ENCODE measurements at regions not wholly inside any gene's neighbourhood (a gene's known extent, or its start where the extent isn't known, plus 50 kb on each side); places are given as distances from the start of the nearest gene placed in this dataset.
A peak's percentile ranks its signal among the peaks of the same experiment; 100 is the strongest.

DNA sequence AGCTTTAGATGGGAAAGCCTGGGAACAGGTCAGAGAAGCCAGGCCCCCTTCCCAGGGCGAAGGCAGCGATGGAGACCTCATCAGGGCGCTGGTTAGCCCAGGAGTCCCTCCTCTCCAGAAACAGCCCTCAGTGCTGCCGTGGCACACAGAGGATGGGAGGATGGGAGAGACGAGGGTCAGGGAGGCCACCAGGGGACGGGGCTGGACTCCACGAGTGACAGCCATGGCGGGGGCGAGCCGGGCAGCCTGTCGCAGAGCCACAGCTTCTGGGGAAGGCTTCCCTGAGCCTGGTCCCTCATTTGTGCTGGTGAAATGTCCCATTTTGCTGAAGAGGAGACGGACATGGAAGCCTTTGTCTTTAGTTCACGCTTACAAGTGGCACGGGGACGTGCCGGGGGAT is 1390.5 kb downstream of the TBC1D22A start:
- ChIA-PET POLR2A (no interaction called here), CTCF (no interaction called here)
- Histone ChIP-seq H3K9me3 (ENCODE audit: control insufficient read depth, insufficient read depth, low read depth, low read length) (no peaks in the 10 kb centered on the region), H3K4me3 (ENCODE audit: low read depth, low read length) (no peak overlapping the region), H3K27ac (ENCODE audit: extremely low read depth, low read depth, low read length) (no peak overlapping the region), H3K4me1 (ENCODE audit: control insufficient read depth, insufficient read depth, low read length) (no peaks in the 10 kb centered on the region), H3K36me3 (ENCODE audit: control insufficient read depth in 2 of 2, insufficient read depth in 1 of 2, low read length in 2 of 2) (no peaks in the 10 kb centered on the region)
- TF ChIP-seq ZNF157 (tag by site-specific recombination; IDR thresholded peaks at IDR 0.05), result no peak
- no peak for TF ChIP-seq IKZF3 (tag by site-specific recombination; IDR thresholded peaks at IDR 0.05)
- no peak for TF ChIP-seq ZNF211 (tag by site-specific recombination; IDR thresholded peaks at IDR 0.05; ENCODE audit: low read depth)

DNA sequence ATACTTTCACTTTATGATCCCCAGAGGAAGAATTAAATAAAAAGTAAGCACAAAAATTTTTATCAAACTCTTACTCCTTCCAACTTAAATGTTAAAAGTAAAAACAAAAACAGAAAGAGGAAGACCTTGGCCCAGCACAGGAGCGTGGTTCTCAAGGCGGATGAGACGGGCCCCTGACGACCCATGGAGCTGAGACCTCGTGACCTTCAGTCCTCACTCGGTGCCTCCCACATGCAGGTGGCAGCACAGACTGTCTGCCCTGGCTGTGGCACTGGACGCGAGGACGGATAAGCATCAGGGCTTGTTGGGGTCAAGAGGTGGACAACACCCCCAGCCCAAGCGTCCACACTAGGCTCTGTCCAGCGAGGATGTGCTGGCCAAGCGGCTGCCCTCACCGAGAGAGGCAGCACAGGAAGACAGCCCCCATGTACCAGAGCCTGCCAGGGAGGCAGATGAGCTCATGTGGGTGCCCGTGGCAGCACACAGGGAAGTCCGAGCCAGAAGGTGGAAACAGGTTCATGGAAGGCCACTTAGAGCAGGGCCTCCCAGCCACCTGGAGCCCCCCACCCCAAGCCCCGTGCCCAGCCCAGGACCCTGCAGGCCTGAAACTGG is 1389.8 kb downstream of the TBC1D22A start:
- no peaks in the 10 kb centered on the region for H3K9me3 ChIP-seq (ENCODE audit: control insufficient read depth, insufficient read depth, low read depth, low read length)
- no peak overlapping the region for H3K27ac ChIP-seq (ENCODE audit: extremely low read depth, low read depth, low read length)
- no peak overlapping the region for H3K4me3 ChIP-seq (ENCODE audit: low read depth, low read length)
- no peaks in the 10 kb centered on the region for H3K36me3 ChIP-seq (ENCODE audit: control insufficient read depth in 2 of 2, insufficient read depth in 1 of 2, low read length in 2 of 2)
- TF ChIP-seq ZIC2 (tag by site-specific recombination; IDR thresholded peaks at IDR 0.05), result no peak
- ChIA-PET POLR2A (no interaction called here), CTCF (no interaction called here)
- no peaks in the 10 kb centered on the region for H3K4me1 ChIP-seq (ENCODE audit: control insufficient read depth, insufficient read depth, low read length)

DNA sequence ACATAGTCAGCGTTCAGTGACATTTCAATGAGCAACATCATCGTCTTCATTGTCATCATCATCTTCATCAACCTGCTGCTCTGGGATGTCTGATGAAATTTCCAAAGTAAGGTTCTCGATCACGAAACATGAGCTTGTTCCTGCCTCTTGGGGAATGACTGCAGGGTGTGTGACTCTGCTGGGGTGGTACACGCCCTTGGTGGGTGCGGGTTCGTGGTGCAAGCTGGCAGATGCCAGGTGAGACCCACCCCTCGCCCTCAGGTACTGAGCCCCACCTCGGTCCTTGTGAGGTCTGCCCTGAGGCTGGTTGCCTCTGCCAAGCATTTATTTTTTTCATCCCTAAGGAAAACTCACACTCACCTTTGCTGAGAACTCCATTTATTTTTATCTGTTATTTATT is 1389.2 kb downstream of the TBC1D22A start:
- Histone ChIP-seq H3K27ac (ENCODE audit: extremely low read depth, low read depth, low read length) (no peak overlapping the region), H3K4me3 (ENCODE audit: low read depth, low read length) (no peak overlapping the region), H3K9me3 (ENCODE audit: control insufficient read depth, insufficient read depth, low read depth, low read length) (no peaks in the 10 kb centered on the region), H3K36me3 (ENCODE audit: control insufficient read depth in 2 of 2, insufficient read depth in 1 of 2, low read length in 2 of 2) (no peaks in the 10 kb centered on the region), H3K4me1 (ENCODE audit: control insufficient read depth, insufficient read depth, low read length) (no peaks in the 10 kb centered on the region)
- TF ChIP-seq, protein P1, sequence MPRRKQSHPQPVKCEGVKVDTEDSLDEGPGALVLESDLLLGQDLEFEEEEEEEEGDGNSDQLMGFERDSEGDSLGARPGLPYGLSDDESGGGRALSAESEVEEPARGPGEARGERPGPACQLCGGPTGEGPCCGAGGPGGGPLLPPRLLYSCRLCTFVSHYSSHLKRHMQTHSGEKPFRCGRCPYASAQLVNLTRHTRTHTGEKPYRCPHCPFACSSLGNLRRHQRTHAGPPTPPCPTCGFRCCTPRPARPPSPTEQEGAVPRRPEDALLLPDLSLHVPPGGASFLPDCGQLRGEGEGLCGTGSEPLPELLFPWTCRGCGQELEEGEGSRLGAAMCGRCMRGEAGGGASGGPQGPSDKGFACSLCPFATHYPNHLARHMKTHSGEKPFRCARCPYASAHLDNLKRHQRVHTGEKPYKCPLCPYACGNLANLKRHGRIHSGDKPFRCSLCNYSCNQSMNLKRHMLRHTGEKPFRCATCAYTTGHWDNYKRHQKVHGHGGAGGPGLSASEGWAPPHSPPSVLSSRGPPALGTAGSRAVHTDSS (tag by site-specific recombination; IDR thresholded peaks at IDR 0.05), result 0 out of 2 replicates have a peak, but pooled peaks have one; percentile 24
- TF ChIP-seq ZNF664 (tag by site-specific recombination; IDR thresholded peaks at IDR 0.05), result no peak
- no peak for TF ChIP-seq KLF7 (tag by site-specific recombination; IDR thresholded peaks at IDR 0.05; ENCODE audit: borderline replicate concordance)
- TF ChIP-seq, protein P2, sequence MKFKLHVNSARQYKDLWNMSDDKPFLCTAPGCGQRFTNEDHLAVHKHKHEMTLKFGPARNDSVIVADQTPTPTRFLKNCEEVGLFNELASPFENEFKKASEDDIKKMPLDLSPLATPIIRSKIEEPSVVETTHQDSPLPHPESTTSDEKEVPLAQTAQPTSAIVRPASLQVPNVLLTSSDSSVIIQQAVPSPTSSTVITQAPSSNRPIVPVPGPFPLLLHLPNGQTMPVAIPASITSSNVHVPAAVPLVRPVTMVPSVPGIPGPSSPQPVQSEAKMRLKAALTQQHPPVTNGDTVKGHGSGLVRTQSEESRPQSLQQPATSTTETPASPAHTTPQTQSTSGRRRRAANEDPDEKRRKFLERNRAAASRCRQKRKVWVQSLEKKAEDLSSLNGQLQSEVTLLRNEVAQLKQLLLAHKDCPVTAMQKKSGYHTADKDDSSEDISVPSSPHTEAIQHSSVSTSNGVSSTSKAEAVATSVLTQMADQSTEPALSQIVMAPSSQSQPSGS (tag by site-specific recombination; IDR thresholded peaks at IDR 0.05; ENCODE audit: low read depth), result no peak
- 0 out of 2 replicates have a peak, but pooled peaks have one; percentile 26 for TF ChIP-seq KLF1 (tag by site-specific recombination; IDR thresholded peaks at IDR 0.05)
- ChIA-PET POLR2A (no interaction called here), CTCF (no interaction called here)

DNA sequence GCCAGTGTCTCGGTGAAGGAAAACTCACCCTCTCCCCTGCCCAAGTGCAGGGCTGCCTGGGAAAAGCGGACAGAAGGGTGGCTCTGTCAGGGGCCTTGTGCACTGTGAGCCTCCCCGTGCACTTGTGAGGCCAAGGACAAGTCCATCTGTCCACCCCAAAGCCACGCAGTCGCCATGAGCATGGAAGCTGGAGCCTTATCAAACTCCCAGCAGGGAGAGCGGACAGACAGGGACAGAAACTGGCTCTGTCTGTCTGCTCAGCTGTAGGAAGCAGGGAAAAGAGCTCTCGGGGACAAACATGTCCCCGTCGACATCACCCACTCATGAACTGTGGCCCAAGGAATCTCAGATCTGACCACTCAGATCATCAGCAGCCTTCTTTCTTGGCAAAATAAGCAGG is 1385.4 kb downstream of the TBC1D22A start:
- Histone ChIP-seq H3K9me3 (ENCODE audit: control insufficient read depth, insufficient read depth, low read depth, low read length) (no peaks in the 10 kb centered on the region), H3K4me3 (ENCODE audit: low read depth, low read length) (no peak overlapping the region), H3K27ac (ENCODE audit: extremely low read depth, low read depth, low read length) (no peak overlapping the region), H3K36me3 (ENCODE audit: control insufficient read depth in 2 of 2, insufficient read depth in 1 of 2, low read length in 2 of 2) (no peaks in the 10 kb centered on the region), H3K4me1 (ENCODE audit: control insufficient read depth, insufficient read depth, low read length) (no peaks in the 10 kb centered on the region)
- ChIA-PET CTCF (interaction anchor here (0.6 kb wide), 1 partner anchor 112 kb away, joined by 3 read pairs; no protein-coding TSS in a partner anchor), POLR2A (no interaction called here)
- no peak for TF ChIP-seq GFI1B (tag by site-specific recombination; IDR thresholded peaks at IDR 0.05)
- TF ChIP-seq, protein P3, sequence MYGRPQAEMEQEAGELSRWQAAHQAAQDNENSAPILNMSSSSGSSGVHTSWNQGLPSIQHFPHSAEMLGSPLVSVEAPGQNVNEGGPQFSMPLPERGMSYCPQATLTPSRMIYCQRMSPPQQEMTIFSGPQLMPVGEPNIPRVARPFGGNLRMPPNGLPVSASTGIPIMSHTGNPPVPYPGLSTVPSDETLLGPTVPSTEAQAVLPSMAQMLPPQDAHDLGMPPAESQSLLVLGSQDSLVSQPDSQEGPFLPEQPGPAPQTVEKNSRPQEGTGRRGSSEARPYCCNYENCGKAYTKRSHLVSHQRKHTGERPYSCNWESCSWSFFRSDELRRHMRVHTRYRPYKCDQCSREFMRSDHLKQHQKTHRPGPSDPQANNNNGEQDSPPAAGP (tag by site-specific recombination; IDR thresholded peaks at IDR 0.05), result no peak
- TF ChIP-seq ZNF48 (tag by site-specific recombination; IDR thresholded peaks at IDR 0.05), result no peak
- no peak for TF ChIP-seq REPIN1 (tag by site-specific recombination; IDR thresholded peaks at IDR 0.05; ENCODE audit: low read depth)
- TF ChIP-seq, protein P4, sequence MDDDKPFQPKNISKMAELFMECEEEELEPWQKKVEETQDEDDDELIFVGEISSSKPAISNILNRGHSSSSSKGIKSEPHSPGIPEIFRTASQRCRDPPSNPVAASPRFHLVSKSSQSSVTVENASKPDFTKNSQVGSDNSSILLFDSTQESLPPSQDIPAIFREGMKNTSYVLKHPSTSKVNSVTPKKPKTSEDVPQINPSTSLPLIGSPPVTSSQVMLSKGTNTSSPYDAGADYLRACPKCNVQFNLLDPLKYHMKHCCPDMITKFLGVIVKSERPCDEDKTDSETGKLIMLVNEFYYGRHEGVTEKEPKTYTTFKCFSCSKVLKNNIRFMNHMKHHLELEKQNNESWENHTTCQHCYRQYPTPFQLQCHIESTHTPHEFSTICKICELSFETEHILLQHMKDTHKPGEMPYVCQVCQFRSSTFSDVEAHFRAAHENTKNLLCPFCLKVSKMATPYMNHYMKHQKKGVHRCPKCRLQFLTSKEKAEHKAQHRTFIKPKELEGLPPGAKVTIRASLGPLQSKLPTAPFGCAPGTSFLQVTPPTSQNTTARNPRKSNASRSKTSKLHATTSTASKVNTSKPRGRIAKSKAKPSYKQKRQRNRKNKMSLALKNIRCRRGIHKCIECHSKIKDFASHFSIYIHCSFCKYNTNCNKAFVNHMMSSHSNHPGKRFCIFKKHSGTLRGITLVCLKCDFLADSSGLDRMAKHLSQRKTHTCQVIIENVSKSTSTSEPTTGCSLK (tag by site-specific recombination; IDR thresholded peaks at IDR 0.05), result no peak
- TF ChIP-seq MZF1 (tag by site-specific recombination; IDR thresholded peaks at IDR 0.05; ENCODE audit: borderline replicate concordance), result no peak
